K562 (cell line): ENCODE measurements at regions not wholly inside any gene's neighbourhood (a gene's known extent, or its start where the extent isn't known, plus 50 kb on each side); places are given as distances from the start of the nearest gene placed in this dataset.

Experiments used
- ATF7 ChIP-seq: fragments of 450-650 bp; IDR thresholded peaks from 2 replicates; pipeline ENCODE4 v1.7.1; 2014; ENCODE audit warnings: mild to moderate bottlenecking, moderate library complexity
- BCOR ChIP-seq: fragments of 450-650 bp; IDR thresholded peaks from 2 replicates; pipeline ENCODE4 v1.6.1; 2016
- BRF1 ChIP-seq: IDR thresholded peaks from 3 replicates; pipeline ENCODE4 v1.6.1; 2011; ENCODE audit warnings: borderline replicate concordance, mild to moderate bottlenecking; ENCODE audit not compliant: insufficient read length; ENCODE audit errors: extremely low read depth
- CBX1 ChIP-seq: sonication (generic); IDR thresholded peaks from 2 replicates; pipeline ENCODE4 v1.6.1; 2016; ENCODE audit warnings: antibody characterized with exemption, low read depth, mild to moderate bottlenecking
- CREB1 ChIP-seq, 2 experiments: sonication (generic) in 1 of 2; formaldehyde crosslinking in 1 of 2; IDR thresholded peaks; 2 replicates each; pipeline versions ENCODE4 v1.6.1 to v1.8.0; 2012 to 2022; ENCODE audit warnings: inconsistent platforms in 1 of 2, mild to moderate bottlenecking in 1 of 2, missing genetic modification reagents in 1 of 2, moderate library complexity in 1 of 2
- FOXP4 ChIP-seq: sonication (generic); formaldehyde crosslinking; IDR thresholded peaks from 2 replicates; pipeline ENCODE4 v1.8.0; 2022; ENCODE audit warnings: mild to moderate bottlenecking, missing genetic modification reagents, borderline replicate concordance
- GTF2E2 ChIP-seq: fragments of 200-800 bp; sonication (Bioruptor generic); IDR thresholded peaks from 2 replicates; pipeline ENCODE4 v1.6.1; 2016; ENCODE audit warnings: missing genetic modification characterization, missing compliant biosample characterization
- HDAC2 ChIP-seq: fragments of 450-650 bp; IDR thresholded peaks from 2 replicates; pipeline ENCODE4 v1.6.1; 2016; ENCODE audit warnings: mild to moderate bottlenecking
- JUND ChIP-seq, 2 experiments: IDR thresholded peaks; 2 replicates in 1 of 2; 3 replicates in 1 of 2; pipeline ENCODE4 v1.6.1; 2011; ENCODE audit warnings: borderline replicate concordance in 2 of 2, low read depth in 2 of 2, low read length in 2 of 2, improper control_type of control experiment in 1 of 2, missing biosample characterization in 1 of 2, missing genetic modification characterization in 1 of 2, missing genetic modification reagents in 1 of 2
- KDM1A ChIP-seq, 2 experiments: fragments of 450-650 bp; IDR thresholded peaks; 2 replicates each; pipeline ENCODE4 v1.6.1; 2016; ENCODE audit warnings: mild to moderate bottlenecking in 2 of 2
- MEF2A ChIP-seq: IDR thresholded peaks from 2 replicates; pipeline ENCODE4 v1.6.1; 2011; ENCODE audit warnings: low read depth, mild to moderate bottlenecking, low read length, moderate library complexity; ENCODE audit not compliant: control insufficient read depth
- MYBL2 ChIP-seq, 2 experiments: fragments of 450-650 bp in 1 of 2; sonication (generic) in 1 of 2; formaldehyde crosslinking in 1 of 2; IDR thresholded peaks; 2 replicates each; pipeline versions ENCODE4 v1.6.1 to v1.8.1; 2017 to 2022; ENCODE audit warnings: borderline replicate concordance in 1 of 2, inconsistent platforms in 1 of 2, low read depth in 1 of 2, mild to moderate bottlenecking in 1 of 2, missing genetic modification reagents in 1 of 2, moderate library complexity in 1 of 2
- PHB ChIP-seq: fragments of 250-450 bp; sonication (Bioruptor Pico); IDR thresholded peaks from 2 replicates; pipeline ENCODE4 v1.5.0; 2021
- PKNOX1 ChIP-seq: fragments of 450-650 bp; IDR thresholded peaks from 2 replicates; pipeline ENCODE4 v1.6.1; 2016
- POLR2H ChIP-seq: IDR thresholded peaks from 2 replicates; pipeline ENCODE4 v1.6.1; 2016; ENCODE audit warnings: missing genetic modification characterization, low read depth, mild to moderate bottlenecking, control low read depth, missing compliant biosample characterization, moderate library complexity
- RAD51 ChIP-seq: fragments of 450-650 bp; IDR thresholded peaks from 2 replicates; pipeline ENCODE4 v1.7.1; 2016; ENCODE audit warnings: low read depth, mild to moderate bottlenecking, borderline replicate concordance
- SMAD3 ChIP-seq: fragments of 450-650 bp; formaldehyde crosslinking; conservative IDR thresholded peaks from 2 replicates; pipeline ENCODE4 v1.4.0; 2020; ENCODE audit warnings: mild to moderate bottlenecking
- SPI1 ChIP-seq: IDR thresholded peaks from 2 replicates; pipeline ENCODE4 v1.6.1; 2011; ENCODE audit warnings: low read depth, low read length, control low read depth, borderline replicate concordance
- TFAP4 ChIP-seq: sonication (generic); formaldehyde crosslinking; IDR thresholded peaks from 2 replicates; pipeline ENCODE4 v1.8.0; 2022; ENCODE audit warnings: missing genetic modification reagents, mild to moderate bottlenecking, moderate library complexity, borderline replicate concordance
- ZHX1 ChIP-seq: fragments of 150-350 bp; conservative IDR thresholded peaks from 2 replicates; pipeline ENCODE4 v1.6.1; 2014; ENCODE audit warnings: low read length
- ZNF274 ChIP-seq: IDR thresholded peaks from 2 replicates; pipeline ENCODE4 v1.6.1; 2011; ENCODE audit warnings: low read depth, mild to moderate bottlenecking, low read length, moderate library complexity, borderline replicate concordance
- ZNF384 ChIP-seq: IDR thresholded peaks from 2 replicates; pipeline ENCODE4 v1.6.1; 2012; ENCODE audit warnings: low read depth, low read length, improper control_type of control experiment

- TF ChIP-seq MYBL2 (IDR thresholded peaks at IDR 0.05; ENCODE audit: low read depth) (no peak), MYBL2 (CRISPR knock-in tag; IDR thresholded peaks at IDR 0.05; ENCODE audit: borderline replicate concordance) (no peak), BCOR (no peak), ZNF274 (no peak), BRF1 (no peak), SMAD3 (no peak), POLR2H (0 out of 2 replicates have a peak, but pooled peaks have one; percentile 35), JUND (IDR thresholded peaks at IDR 0.05; ENCODE audit: borderline replicate concordance, low read depth, low read length) (no peak), JUND (tag; IDR thresholded peaks at IDR 0.05; ENCODE audit: borderline replicate concordance, low read depth, low read length) (no peak), HDAC2 (no peak), KDM1A (IDR thresholded peaks at IDR 0.05) (no peak), RAD51 (peak; percentile 74), CBX1 (0 out of 2 replicates have a peak, but pooled peaks have one; percentile 34), ZNF384 (peak; percentile 85), PKNOX1 (peak; percentile 65), FOXP4 (no peak), ATF7 (peak; percentile 55; the same call in 1 of the 2 replicates), ZHX1 (no peak), MEF2A (no peak), GTF2E2 (tag) (no peak), SPI1 (no peak), TFAP4 (CRISPR knock-in tag) (no peak), CREB1 (IDR thresholded peaks at IDR 0.05) (no peak), CREB1 (CRISPR knock-in tag; IDR thresholded peaks at IDR 0.05) (no peak), PHB (CRISPR knock-in tag) (no peak)
Observed at GRCh38 chr19:13668964-13669363, 95.4 kb upstream of the MRI1 start (continued).
